Heart left ventricle (tissue), 16 donors: ENCODE measurements at regions not wholly inside any gene's neighbourhood (a gene's known extent, or its start where the extent isn't known, plus 50 kb on each side); places are given as distances from the start of the nearest gene placed in this dataset.

ENCODE experiments used
- ATAC-seq, 4 donors: fragments of 200-7000 bp; cut with Tn5 transposase; one replicate each; pipeline ENCODE4 v1.9.1; 2020 to 2022; ENCODE audit warnings: moderate library complexity in 4 of 4, mild to moderate bottlenecking in 3 of 4, moderate number of reproducible peaks in 1 of 4
- DNase-seq, 5 donors: peaks; one replicate each; pipeline ENCODE4 v3.0.0-alpha.2; 2020
- H3K27ac ChIP-seq, 12 donors: fragments of 200-600 bp; sonication (generic) in 4 of 12; one replicate each; pipeline versions ENCODE4 v1.5.0 to v1.8.0; 2016 to 2022; ENCODE audit warnings: mild to moderate bottlenecking in 2 of 12
- H3K27me3 ChIP-seq, 9 donors: fragments of 200-600 bp; sonication (generic) in 2 of 9; one replicate each; pipeline versions ENCODE4 v1.5.1 to v1.8.0; 2016 to 2022; ENCODE audit warnings: mild to moderate bottlenecking in 3 of 9
- H3K36me3 ChIP-seq, 9 donors: fragments of 200-600 bp; sonication (generic) in 2 of 9; one replicate each; pipeline versions ENCODE4 v1.5.0 to v1.8.0; 2018 to 2022; ENCODE audit warnings: mild to moderate bottlenecking in 2 of 9
- H3K4me1 ChIP-seq, 12 donors: fragments of 200-600 bp; sonication (generic) in 4 of 12; one replicate each; pipeline versions ENCODE4 v1.5.0 to v1.8.0; 2016 to 2022; ENCODE audit warnings: mild to moderate bottlenecking in 3 of 12
- H3K4me3 ChIP-seq, 12 donors: fragments of 200-600 bp; sonication (generic) in 4 of 12; one replicate each; pipeline versions ENCODE4 v1.5.0 to v1.8.0; 2017 to 2022; ENCODE audit warnings: mild to moderate bottlenecking in 9 of 12, moderate library complexity in 4 of 12
- H3K9me3 ChIP-seq, 12 donors: fragments of 200-600 bp; sonication (generic) in 4 of 12; one replicate each; pipeline versions ENCODE4 v1.5.0 to v1.8.0; 2016 to 2022; ENCODE audit warnings: mild to moderate bottlenecking in 1 of 12
- CTCF ChIP-seq, 12 donors: fragments of 200-600 bp; sonication (generic) in 4 of 12; IDR thresholded peaks; one replicate each; pipeline versions ENCODE4 v1.5.0 to v1.8.0; 2018 to 2022; ENCODE audit warnings: antibody characterized with exemption in 12 of 12, mild to moderate bottlenecking in 5 of 12
- POLR2A ChIP-seq, 2 donors: fragments of 450-650 bp; IDR thresholded peaks; one replicate each; pipeline ENCODE4 v1.6.1; 2017; ENCODE audit warnings: antibody characterized with exemption in 2 of 2, mild to moderate bottlenecking in 2 of 2, moderate library complexity in 2 of 2
- WGBS, 4 donors: extraction: QIAGEN DNeasy Blood & Tissue Kit in 2 of 4; methylation state at CpG; one replicate each; pipeline versions ENCODE4 v1.1.5 to v1.1.7; 2013 to 2018; 5-methylcytosine and 5-hydroxymethylcytosine counted together
- intact Hi-C, 10 donors: fragments of 100-400 bp; cut with DNase I; formaldehyde crosslinking; loops; one replicate each; pipeline versions ENCODE4 v1.11.1 to v1.14.2; 2022
- donor health status: ischemic (EF 13 %, LVEDD 7.1; RV severe dilation, severe dysfunction).
- donor health status: healthy with polysubstance abuse.
- donor health status: DM: no; HTN: yes; CAD: no.
- donor health status: DM: no; HTN: no; CAD: no.
- donor health status: ischemic (EF 25% LVEDD 6.9; RV normal size, moderate dysfunction).
- donor health status: ischemic (EF 25% LVEDD 5.7; RV mildly dilated, moderate dysfunction).
- donor health status: healthy.
- donor health status: DM: yes; HTN: yes; CAD: no.
- donor health status: ischemic (EF 35%, LVEDD 5.7; RV mildly dilated, moderate dysfunction).
- donor health status: nonischemic (EF 11% LVEDD 7.7; RV severe dilation, severe dysfunction).
- donor health status: DM: yes; HTN: yes; CAD: no.
- donor health status: PGD.
- donor health status: ischemic (EF 29% LVEDD 5.4; RV normal size, mild dysfunction).
- donor health status: nonischemic (EF 23%, LVEDD 6.1; RV moderate dilation, normal function).

- Histone ChIP-seq H3K9me3 (peaks cover 0 to 48% (median 7%) of the 10 kb centered on the region in 12 donors), H3K36me3 (no peaks in the 10 kb centered on the region), H3K4me3 (no peak overlapping the region), H3K27me3 (no peaks in the 10 kb centered on the region), H3K27ac (no peak overlapping the region), H3K4me1 (no peaks in the 10 kb centered on the region)
- 59 to 82% (median 73%) methylated on average over 1 of the region's 1 CpG for WGBS, 4 donors
- no peak for DNase-seq
- no peak for ATAC-seq
- TF ChIP-seq POLR2A (IDR thresholded peaks at IDR 0.05) (no peak), CTCF (IDR thresholded peaks at IDR 0.05) (no peak)
- intact Hi-C loops: no loop called here
These were observed 203.3 kb upstream of the IMPG1 start for GRCh38 chr6:76275746-76276145.

GRCh38 chr6:76264468-76264867 lies 192.0 kb upstream of the IMPG1 start:
- Histone ChIP-seq H3K4me1 (no peaks in the 10 kb centered on the region), H3K4me3 (no peak overlapping the region), H3K27me3 (no peaks in the 10 kb centered on the region), H3K36me3 (no peaks in the 10 kb centered on the region), H3K9me3 (peaks cover 0 to 20% (median 4%) of the 10 kb centered on the region in 12 donors), H3K27ac (no peak overlapping the region)
- TF ChIP-seq POLR2A (IDR thresholded peaks at IDR 0.05) (no peak), CTCF (IDR thresholded peaks at IDR 0.05) (no peak)
- 47 to 64% (median 54%) methylated on average over 1 of the region's 1 CpG for WGBS, 4 donors
- ATAC-seq (no peak), DNase-seq (no peak)
- intact Hi-C loops: no loop called here

GRCh38 chr6:76262240-76262639 lies 189.8 kb upstream of the IMPG1 start:
- Histone ChIP-seq H3K4me1 (no peaks in the 10 kb centered on the region), H3K36me3 (no peaks in the 10 kb centered on the region), H3K27ac (no peak overlapping the region), H3K27me3 (no peaks in the 10 kb centered on the region), H3K9me3 (peaks cover 0 to 20% (median 4%) of the 10 kb centered on the region in 12 donors), H3K4me3 (no peak overlapping the region)
- DNase-seq: no peak
- no peak for ATAC-seq
- WGBS, 4 donors: 36 to 66% (median 64%) methylated on average over 2 of the region's 2 CpGs
- intact Hi-C loops: no loop called here
- no peak for TF ChIP-seq POLR2A (IDR thresholded peaks at IDR 0.05)
- TF ChIP-seq CTCF (IDR thresholded peaks at IDR 0.05): no peak

GRCh38 chr6:76250666-76251065 lies 178.2 kb upstream of the IMPG1 start:
- no peak overlapping the region for H3K4me3 ChIP-seq
- intact Hi-C loops: no loop called here
- ATAC-seq (no peak), DNase-seq (no peak)
- no peaks in the 10 kb centered on the region for H3K27me3 ChIP-seq
- no peak overlapping the region for H3K27ac ChIP-seq
- H3K36me3 ChIP-seq: no peaks in the 10 kb centered on the region
- H3K4me1 ChIP-seq: no peaks in the 10 kb centered on the region
- peaks cover 0 to 4% (median 0%) of the 10 kb centered on the region in 12 donors for H3K9me3 ChIP-seq
- TF ChIP-seq CTCF (IDR thresholded peaks at IDR 0.05) (no peak), POLR2A (IDR thresholded peaks at IDR 0.05) (no peak)
- 57 to 73% (median 66%) methylated on average over 1 of the region's 1 CpG for WGBS, 4 donors
